ENCODE measurements at regions not wholly inside any gene's neighbourhood (a gene's known extent, or its start where the extent isn't known, plus 50 kb on each side); places are given as distances from the start of the nearest gene placed in this dataset.

- no peak for ATAC-seq
- peaks cover 10% of the 10 kb centered on the region for H3K4me1 Mint-ChIP-seq
- no peak overlapping the region for H3K27ac Mint-ChIP-seq
- CTCF ChIA-PET = interaction anchor here (0.9 kb wide), 1 partner anchor 18 kb away, joined by 3 read pairs; no protein-coding TSS in a partner anchor
- H3K4me3 Mint-ChIP-seq = no peak overlapping the region
- no peaks in the 10 kb centered on the region for H3K27me3 Mint-ChIP-seq (ENCODE audit: low read depth)
- TF ChIP-seq STAT6 (CRISPR knock-in tag; conservative IDR thresholded peaks at IDR 0.05; ENCODE audit: low read depth) (no peak), CBFB (CRISPR knock-in tag; IDR thresholded peaks at IDR 0.05; ENCODE audit: low read depth) (no peak)
- no peaks in the 10 kb centered on the region for H3K9me3 Mint-ChIP-seq
- no peaks in the 10 kb centered on the region for H3K36me3 Mint-ChIP-seq
- DNase-seq (ENCODE audit: low spot score) = no peak
- POLR2A ChIA-PET = no interaction called here
These were observed 361.0 kb upstream of the SEMA6D start for GRCh38 chr15:47356297-47356696.

DNA sequence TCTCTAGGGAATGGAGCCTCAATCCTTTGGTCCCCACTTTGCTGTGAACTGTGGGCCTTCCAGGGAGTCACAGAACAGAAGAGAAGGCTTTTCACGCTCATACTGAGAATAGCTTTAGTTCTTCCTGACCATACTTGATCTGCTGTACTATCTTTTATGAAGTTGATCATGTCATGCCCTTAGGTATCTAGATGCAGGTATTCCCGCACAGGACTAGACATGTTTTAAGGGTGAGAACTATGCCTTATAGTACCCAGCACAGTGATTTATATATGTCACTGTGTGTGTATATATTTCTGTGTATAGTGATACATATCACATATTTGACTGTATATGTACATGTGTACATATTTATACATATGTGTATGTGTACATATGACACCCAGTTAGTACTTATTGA, 358.4 kb upstream of the SEMA6D start:
- ATAC-seq (no peak), DNase-seq (ENCODE audit: low spot score) (no peak)
- Mint-ChIP-seq H3K9me3 (no peaks in the 10 kb centered on the region), H3K27ac (no peak overlapping the region), H3K36me3 (no peaks in the 10 kb centered on the region), H3K4me3 (no peak overlapping the region), H3K27me3 (ENCODE audit: low read depth) (no peaks in the 10 kb centered on the region), H3K4me1 (peaks cover 6% of the 10 kb centered on the region)
- ChIA-PET POLR2A (no interaction called here), CTCF (no interaction called here)
- TF ChIP-seq FOXJ3 (CRISPR knock-in tag; IDR thresholded peaks at IDR 0.05; ENCODE audit: borderline replicate concordance) = no peak
- TF ChIP-seq ZNF671 (CRISPR knock-in tag; IDR thresholded peaks at IDR 0.05) = no peak
- TF ChIP-seq, protein P1, sequence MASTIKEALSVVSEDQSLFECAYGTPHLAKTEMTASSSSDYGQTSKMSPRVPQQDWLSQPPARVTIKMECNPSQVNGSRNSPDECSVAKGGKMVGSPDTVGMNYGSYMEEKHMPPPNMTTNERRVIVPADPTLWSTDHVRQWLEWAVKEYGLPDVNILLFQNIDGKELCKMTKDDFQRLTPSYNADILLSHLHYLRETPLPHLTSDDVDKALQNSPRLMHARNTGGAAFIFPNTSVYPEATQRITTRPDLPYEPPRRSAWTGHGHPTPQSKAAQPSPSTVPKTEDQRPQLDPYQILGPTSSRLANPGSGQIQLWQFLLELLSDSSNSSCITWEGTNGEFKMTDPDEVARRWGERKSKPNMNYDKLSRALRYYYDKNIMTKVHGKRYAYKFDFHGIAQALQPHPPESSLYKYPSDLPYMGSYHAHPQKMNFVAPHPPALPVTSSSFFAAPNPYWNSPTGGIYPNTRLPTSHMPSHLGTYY (CRISPR knock-in tag; IDR thresholded peaks at IDR 0.05) = no peak
- TF ChIP-seq CTCF (IDR thresholded peaks at IDR 0.05) = no peak
- TF ChIP-seq ZNF532 (CRISPR knock-in tag; IDR thresholded peaks at IDR 0.05; ENCODE audit: borderline replicate concordance) = no peak
- no peak for TF ChIP-seq STAT6 (CRISPR knock-in tag; conservative IDR thresholded peaks at IDR 0.05; ENCODE audit: low read depth)
- TF ChIP-seq KAT7 (CRISPR knock-in tag; IDR thresholded peaks at IDR 0.05; ENCODE audit: borderline replicate concordance) = no peak
- TF ChIP-seq ETV6 (CRISPR knock-in tag; IDR thresholded peaks at IDR 0.05) = no peak
- TF ChIP-seq ZNF416 (CRISPR knock-in tag; IDR thresholded peaks at IDR 0.05) = no peak
- TF ChIP-seq, protein P2, sequence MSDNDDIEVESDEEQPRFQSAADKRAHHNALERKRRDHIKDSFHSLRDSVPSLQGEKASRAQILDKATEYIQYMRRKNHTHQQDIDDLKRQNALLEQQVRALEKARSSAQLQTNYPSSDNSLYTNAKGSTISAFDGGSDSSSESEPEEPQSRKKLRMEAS (CRISPR knock-in tag; IDR thresholded peaks at IDR 0.05) = no peak
- TF ChIP-seq, protein P3, sequence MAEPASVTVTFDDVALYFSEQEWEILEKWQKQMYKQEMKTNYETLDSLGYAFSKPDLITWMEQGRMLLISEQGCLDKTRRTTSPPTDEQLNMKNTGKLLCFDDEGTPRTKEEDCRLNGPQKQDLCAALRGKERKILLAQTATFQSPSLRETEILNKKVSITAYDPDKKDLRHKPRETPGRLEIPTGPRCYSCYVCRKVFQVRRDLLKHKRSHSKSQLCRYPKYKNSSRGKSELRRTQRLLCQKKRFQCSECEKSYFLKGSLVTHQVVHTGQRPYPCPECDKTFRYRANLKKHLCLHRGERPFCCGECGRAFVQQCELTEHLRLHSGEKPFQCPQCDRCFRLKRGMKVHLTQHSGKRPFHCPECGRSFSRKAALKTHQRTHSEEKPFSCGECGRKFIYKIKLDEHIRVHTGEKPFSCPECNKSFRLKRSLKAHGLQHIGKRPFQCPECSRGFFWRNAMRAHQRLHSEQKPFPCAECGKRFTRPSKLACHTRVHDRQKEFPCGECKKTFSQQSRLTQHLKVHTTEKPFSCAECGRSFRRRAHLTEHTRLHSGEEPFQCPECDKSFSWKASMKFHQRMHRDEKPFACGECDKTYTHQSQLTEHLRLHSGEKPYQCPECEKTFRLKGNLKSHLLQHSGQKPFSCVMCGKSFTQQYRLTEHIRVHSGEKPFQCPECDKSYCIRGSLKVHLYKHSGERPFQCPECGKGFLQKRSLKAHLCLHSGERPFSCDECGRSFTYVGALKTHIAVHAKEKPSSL (CRISPR knock-in tag; conservative IDR thresholded peaks at IDR 0.05) = no peak
- no peak for TF ChIP-seq ATF1 (CRISPR knock-in tag; IDR thresholded peaks at IDR 0.05)
- no peak for TF ChIP-seq E2F1 (CRISPR knock-in tag; IDR thresholded peaks at IDR 0.05)

Data from WTC11 (cell line).